ENCODE measurements at regions not wholly inside any gene's neighbourhood (a gene's known extent, or its start where the extent isn't known, plus 50 kb on each side); places are given as distances from the start of the nearest gene placed in this dataset.

DNA sequence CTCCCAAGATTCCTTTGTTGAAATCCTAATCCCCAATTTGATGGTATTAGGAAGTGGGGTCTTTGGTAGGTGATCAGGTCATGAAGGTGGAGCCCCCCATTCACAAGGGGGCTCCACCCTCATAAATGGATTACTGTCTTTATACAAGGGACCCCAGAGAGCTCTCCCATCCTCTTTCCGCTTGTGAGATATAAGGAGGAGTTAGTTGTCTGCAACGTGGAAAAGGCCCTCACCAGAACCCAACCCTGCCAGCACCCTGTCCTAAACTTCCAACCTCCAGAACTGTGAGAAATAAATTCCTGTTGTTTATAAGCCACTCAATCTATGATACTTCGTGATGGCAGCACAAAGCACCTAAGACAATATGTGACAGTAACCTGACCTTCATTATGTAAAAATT lies 684.1 kb upstream of the HS6ST1 start:
- Histone ChIP-seq H3K4me1 (ENCODE audit: control insufficient read depth in 1 of 2, insufficient read depth in 2 of 2, low read depth in 1 of 2, low read length in 1 of 2) (no peaks in the 10 kb centered on the region), H3K27ac (ENCODE audit: low read depth in 2 of 2, low read length in 1 of 2) (no peak overlapping the region), H3K9ac (no peak overlapping the region), H3K4me3 (ENCODE audit: low read depth in 2 of 2, low read length in 1 of 2) (no peak overlapping the region), H3K27me3 (ENCODE audit: insufficient read depth) (no peaks in the 10 kb centered on the region), H3K36me3 (replicated peaks in 1 of 2; ENCODE audit: control insufficient read depth in 1 of 2, insufficient read depth in 2 of 2, low read length in 1 of 2) (no peaks in the 10 kb centered on the region), H3F3A (replicated peaks; ENCODE audit: insufficient read depth) (no peaks in the 10 kb centered on the region), H3K9me2 (no peaks in the 10 kb centered on the region), H4K20me1 (ENCODE audit: insufficient read depth) (no peaks in the 10 kb centered on the region), H2AFZ (ENCODE audit: low read depth) (no peak overlapping the region), H3K9me3 (no peaks in the 10 kb centered on the region), H3K4me2 (no peak overlapping the region), H3K79me2 (ENCODE audit: insufficient read depth) (no peaks in the 10 kb centered on the region)
- TF ChIP-seq, protein P1, sequence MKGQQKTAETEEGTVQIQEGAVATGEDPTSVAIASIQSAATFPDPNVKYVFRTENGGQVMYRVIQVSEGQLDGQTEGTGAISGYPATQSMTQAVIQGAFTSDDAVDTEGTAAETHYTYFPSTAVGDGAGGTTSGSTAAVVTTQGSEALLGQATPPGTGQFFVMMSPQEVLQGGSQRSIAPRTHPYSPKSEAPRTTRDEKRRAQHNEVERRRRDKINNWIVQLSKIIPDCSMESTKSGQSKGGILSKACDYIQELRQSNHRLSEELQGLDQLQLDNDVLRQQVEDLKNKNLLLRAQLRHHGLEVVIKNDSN (IDR thresholded peaks at IDR 0.05; ENCODE audit: borderline replicate concordance, low read depth) = no peak
- TF ChIP-seq, protein P2, sequence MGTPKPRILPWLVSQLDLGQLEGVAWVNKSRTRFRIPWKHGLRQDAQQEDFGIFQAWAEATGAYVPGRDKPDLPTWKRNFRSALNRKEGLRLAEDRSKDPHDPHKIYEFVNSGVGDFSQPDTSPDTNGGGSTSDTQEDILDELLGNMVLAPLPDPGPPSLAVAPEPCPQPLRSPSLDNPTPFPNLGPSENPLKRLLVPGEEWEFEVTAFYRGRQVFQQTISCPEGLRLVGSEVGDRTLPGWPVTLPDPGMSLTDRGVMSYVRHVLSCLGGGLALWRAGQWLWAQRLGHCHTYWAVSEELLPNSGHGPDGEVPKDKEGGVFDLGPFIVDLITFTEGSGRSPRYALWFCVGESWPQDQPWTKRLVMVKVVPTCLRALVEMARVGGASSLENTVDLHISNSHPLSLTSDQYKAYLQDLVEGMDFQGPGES (IDR thresholded peaks at IDR 0.05; ENCODE audit: low read depth, low read length) = no peak
- TF ChIP-seq TAF1 (IDR thresholded peaks at IDR 0.05; ENCODE audit: borderline replicate concordance, low read depth, low read length) (no peak), NFIC (IDR thresholded peaks at IDR 0.05; ENCODE audit: borderline replicate concordance) (no peak), USF2 (IDR thresholded peaks at IDR 0.05; ENCODE audit: borderline replicate concordance, low read depth, low read length) (no peak), TCF12 (IDR thresholded peaks at IDR 0.05) (no peak), MXI1 (IDR thresholded peaks at IDR 0.05; ENCODE audit: low read depth, low read length) (no peak), POLR2AphosphoS5 (IDR thresholded peaks at IDR 0.05; ENCODE audit: low read depth, low read length) (no peak), ELF1 (IDR thresholded peaks at IDR 0.05) (no peak), YY1 (IDR thresholded peaks at IDR 0.05; ENCODE audit: low read depth) (no peak), ZBTB33 (IDR thresholded peaks at IDR 0.05; ENCODE audit: borderline replicate concordance, low read depth) (no peak), RAD21 (IDR thresholded peaks at IDR 0.05; ENCODE audit: low read length) (no peak)
- TF ChIP-seq, protein P3, sequence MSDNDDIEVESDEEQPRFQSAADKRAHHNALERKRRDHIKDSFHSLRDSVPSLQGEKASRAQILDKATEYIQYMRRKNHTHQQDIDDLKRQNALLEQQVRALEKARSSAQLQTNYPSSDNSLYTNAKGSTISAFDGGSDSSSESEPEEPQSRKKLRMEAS (IDR thresholded peaks at IDR 0.05; ENCODE audit: low read depth) = no peak
- DNase-seq = no peak
- WGBS (ENCODE audit: low lambda C conversion rate) = 38% methylated on average over 3 of the region's 3 CpGs
- ChIA-PET POLR2A (no interaction called here), CTCF (no interaction called here)

DNA sequence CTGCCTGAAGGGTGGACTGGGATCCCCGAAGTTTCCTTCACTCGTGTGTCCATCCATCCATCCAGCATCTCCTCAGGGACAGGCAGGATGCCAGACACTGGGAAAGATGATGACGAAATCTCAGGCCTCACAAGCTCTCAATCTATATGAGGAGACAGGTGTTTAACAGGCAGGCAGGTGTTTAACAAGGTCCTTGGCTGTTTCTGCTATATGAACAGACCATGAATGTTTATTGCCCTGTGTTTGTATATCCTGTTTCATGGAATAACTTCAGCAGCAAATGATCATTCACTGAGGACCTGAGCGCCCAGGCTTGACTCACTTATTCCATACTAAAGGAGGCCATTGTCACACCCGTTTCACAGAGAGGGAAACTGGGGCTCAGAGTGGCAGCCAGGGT lies 685.8 kb upstream of the HS6ST1 start:
- no peaks in the 10 kb centered on the region for H3K9me2 ChIP-seq
- DNase-seq = no peak
- no peaks in the 10 kb centered on the region for H4K20me1 ChIP-seq (ENCODE audit: insufficient read depth)
- H3K9ac ChIP-seq = no peak overlapping the region
- H3K4me1 ChIP-seq (ENCODE audit: control insufficient read depth in 1 of 2, insufficient read depth in 2 of 2, low read depth in 1 of 2, low read length in 1 of 2) = no peaks in the 10 kb centered on the region
- H3K4me2 ChIP-seq = no peak overlapping the region
- POLR2A ChIA-PET = no interaction called here
- CTCF ChIA-PET = no interaction called here
- H3K9me3 ChIP-seq = no peaks in the 10 kb centered on the region
- 10% methylated on average over 5 of the region's 5 CpGs for WGBS (ENCODE audit: low lambda C conversion rate)
- H3F3A ChIP-seq (replicated peaks; ENCODE audit: insufficient read depth) = no peaks in the 10 kb centered on the region
- H3K4me3 ChIP-seq (ENCODE audit: low read depth in 2 of 2, low read length in 1 of 2) = no peak overlapping the region
- H2AFZ ChIP-seq (ENCODE audit: low read depth) = no peak overlapping the region
- H3K36me3 ChIP-seq (replicated peaks in 1 of 2; ENCODE audit: control insufficient read depth in 1 of 2, insufficient read depth in 2 of 2, low read length in 1 of 2) = no peaks in the 10 kb centered on the region
- TF ChIP-seq JUND (IDR thresholded peaks at IDR 0.05) = no peak
- TF ChIP-seq TCF12 (IDR thresholded peaks at IDR 0.05) = no peak
- TF ChIP-seq FOSL2 (IDR thresholded peaks at IDR 0.05; ENCODE audit: borderline replicate concordance, low read depth) = no peak
- no peak for TF ChIP-seq TEAD4 (IDR thresholded peaks at IDR 0.05; ENCODE audit: borderline replicate concordance, insufficient read depth)
- no peaks in the 10 kb centered on the region for H3K27me3 ChIP-seq (ENCODE audit: insufficient read depth)
- no peak overlapping the region for H3K27ac ChIP-seq (ENCODE audit: low read depth in 2 of 2, low read length in 1 of 2)
- H3K79me2 ChIP-seq (ENCODE audit: insufficient read depth) = no peaks in the 10 kb centered on the region

Data from SK-N-SH (cell line).